ENCODE measurements at regions not wholly inside any gene's neighbourhood (a gene's known extent, or its start where the extent isn't known, plus 50 kb on each side); places are given as distances from the start of the nearest gene placed in this dataset.

GRCh38 chr5:174239718-174240117 lies 194.2 kb downstream of the NSG2 start:
- DNase-seq (ENCODE audit: low read depth), result peak; percentile 58
- TF ChIP-seq CTCF (conservative IDR thresholded peaks at IDR 0.05; ENCODE audit: control insufficient read depth, insufficient read depth, low read depth, low read length), result no peak
- no peak overlapping the region for H3K4me3 ChIP-seq (ENCODE audit: control insufficient read depth, low read depth, low read length)

DNA sequence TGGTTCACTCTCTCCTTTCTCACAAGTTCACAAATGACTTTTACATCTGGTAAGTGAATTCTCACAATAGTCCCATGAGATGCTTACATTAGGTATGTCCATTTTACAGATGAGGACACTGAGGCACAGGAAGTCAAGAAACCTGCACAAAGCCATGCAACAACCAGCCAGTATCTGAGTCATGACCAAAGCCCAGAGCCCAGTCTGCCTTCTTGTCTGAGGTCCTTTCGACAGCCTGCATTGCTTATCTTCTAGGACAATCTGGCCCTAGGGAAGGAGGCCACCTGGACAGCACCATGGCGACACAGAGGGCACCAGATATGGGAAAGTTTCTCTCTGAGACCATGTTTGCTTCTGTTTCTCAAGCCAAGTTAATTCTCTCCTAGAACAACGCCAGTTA lies 197.1 kb downstream of the NSG2 start:
- no peak for TF ChIP-seq CTCF (conservative IDR thresholded peaks at IDR 0.05; ENCODE audit: control insufficient read depth, insufficient read depth, low read depth, low read length)
- DNase-seq (ENCODE audit: low read depth), result no peak
- no peak overlapping the region for H3K4me3 ChIP-seq (ENCODE audit: control insufficient read depth, low read depth, low read length)

GRCh38 chr5:174243904-174244303 lies 198.4 kb downstream of the NSG2 start:
- DNase-seq (ENCODE audit: low read depth), result no peak
- H3K4me3 ChIP-seq (ENCODE audit: control insufficient read depth, low read depth, low read length), result no peak overlapping the region
- no peak for TF ChIP-seq CTCF (conservative IDR thresholded peaks at IDR 0.05; ENCODE audit: control insufficient read depth, insufficient read depth, low read depth, low read length)

GRCh38 chr5:174245516-174246075 lies 200.1 kb downstream of the NSG2 start:
- H3K4me3 ChIP-seq (ENCODE audit: control insufficient read depth, low read depth, low read length), result no peak overlapping the region
- DNase-seq (ENCODE audit: low read depth), result no peak
- TF ChIP-seq CTCF (conservative IDR thresholded peaks at IDR 0.05; ENCODE audit: control insufficient read depth, insufficient read depth, low read depth, low read length), result no peak

- TF ChIP-seq CTCF (conservative IDR thresholded peaks at IDR 0.05; ENCODE audit: control insufficient read depth, insufficient read depth, low read depth, low read length), result no peak
- H3K4me3 ChIP-seq (ENCODE audit: control insufficient read depth, low read depth, low read length), result no peak overlapping the region
- no peak for DNase-seq (ENCODE audit: low read depth)
Observed at GRCh38 chr5:174246743-174247142, 201.2 kb downstream of the NSG2 start.

DNA sequence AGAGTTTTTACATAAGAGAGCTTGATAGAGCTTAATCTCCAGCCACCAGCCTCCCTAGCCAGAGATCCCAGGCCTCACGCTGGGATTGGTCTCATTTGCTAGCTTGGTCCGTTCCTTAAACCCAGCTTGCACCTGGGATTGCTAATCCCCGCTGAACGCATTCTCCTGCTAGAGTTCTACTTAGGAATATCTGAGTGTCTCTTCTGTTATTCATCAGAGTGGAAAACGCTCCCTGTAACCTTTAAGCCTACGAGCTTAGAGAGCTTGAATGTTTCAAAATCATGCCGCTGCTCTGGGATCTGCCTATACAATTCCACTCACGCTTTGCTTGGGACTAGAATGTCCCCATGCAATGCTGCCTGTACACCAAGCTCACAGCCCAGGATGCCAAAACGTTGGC lies 201.8 kb downstream of the NSG2 start:
- no peak for DNase-seq (ENCODE audit: low read depth)
- H3K4me3 ChIP-seq (ENCODE audit: control insufficient read depth, low read depth, low read length), result no peak overlapping the region
- TF ChIP-seq CTCF (conservative IDR thresholded peaks at IDR 0.05; ENCODE audit: control insufficient read depth, insufficient read depth, low read depth, low read length), result no peak

Data from fibroblast of mammary gland (primary cell).